Spleen (tissue), 7 donors: ENCODE measurements at regions not wholly inside any gene's neighbourhood (a gene's known extent, or its start where the extent isn't known, plus 50 kb on each side); places are given as distances from the start of the nearest gene placed in this dataset.
"Not testable (repeated sequence)": the region's sequence is repeated elsewhere in the genome, so short reads cannot be mapped to it uniquely, and the experiment has no call there.

Experiments used
- CTCF ChIP-seq, 11 experiments: fragments of 200-600 bp in 7 of 11; fragments of 450-650 bp in 4 of 11; sonication (generic) in 4 of 11; IDR thresholded peaks in 8 of 11; conservative IDR thresholded peaks in 3 of 11; 1 replicate in 7 of 11; 2 replicates in 4 of 11; pipeline versions ENCODE4 v1.4.0 to v1.8.0; 2016 to 2021; ENCODE audit warnings: antibody characterized with exemption in 11 of 11, inconsistent platforms in 4 of 11, mild to moderate bottlenecking in 1 of 11
- POLR2AphosphoS5 ChIP-seq, 3 donors: sonication (generic); formaldehyde crosslinking; IDR thresholded peaks; one replicate each; pipeline ENCODE4 v1.5.1; 2017; ENCODE audit warnings: antibody characterized with exemption in 3 of 3
- donor health status: DM: no; HTN: no; CAD: no; lungs with moderate emphysema.
- donor health status: DM: no; HTN: no; CAD: no.
- donor health status: DM: no; HTN: no; CAD: no.

DNA sequence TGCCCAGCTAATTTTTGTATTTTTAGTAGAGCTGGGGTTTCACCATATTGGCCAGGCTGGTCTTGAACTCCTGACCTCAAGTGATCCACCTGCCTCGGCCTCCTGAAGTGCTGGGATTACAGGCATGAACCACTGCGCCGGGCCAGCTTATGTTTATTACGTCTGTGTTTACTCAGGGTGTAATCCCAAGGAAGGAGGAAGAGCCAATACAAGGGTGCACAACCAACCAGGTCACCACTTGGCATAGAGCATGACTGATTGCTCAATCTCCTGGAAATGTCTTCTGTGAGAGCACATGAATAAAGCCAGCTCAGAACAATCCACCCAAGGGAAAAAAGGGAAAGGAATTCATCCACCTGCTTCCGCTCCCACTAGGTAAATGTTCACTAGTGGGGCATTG is 54.7 kb upstream of the RALY start:
- not testable (repeated sequence) for TF ChIP-seq POLR2AphosphoS5 (IDR thresholded peaks at IDR 0.05); CTCF (IDR thresholded peaks at IDR 0.05 in 8 of 11, conservative IDR thresholded peaks at IDR 0.05 in 3 of 11)
